Suprapubic skin (tissue), 4 donors: ENCODE measurements at regions not wholly inside any gene's neighbourhood (a gene's known extent, or its start where the extent isn't known, plus 50 kb on each side); places are given as distances from the start of the nearest gene placed in this dataset.

Source experiments
- DNase-seq, 2 donors: peaks; one replicate each; pipeline ENCODE4 v3.0.0-alpha.2; 2019; ENCODE audit warnings: low spot score in 2 of 2
- H3K27ac ChIP-seq: fragments of 200-600 bp; sonication (generic); one replicate; pipeline ENCODE4 v1.5.1; 2019
- H3K27me3 ChIP-seq: fragments of 200-600 bp; sonication (generic); one replicate; pipeline ENCODE4 v1.5.1; 2019
- H3K36me3 ChIP-seq: fragments of 200-600 bp; sonication (generic); one replicate; pipeline ENCODE4 v1.5.1; 2019
- H3K4me1 ChIP-seq: fragments of 200-600 bp; sonication (generic); one replicate; pipeline ENCODE4 v1.5.1; 2019
- H3K4me3 ChIP-seq: fragments of 200-600 bp; sonication (generic); one replicate; pipeline ENCODE4 v1.5.1; 2019; ENCODE audit warnings: mild to moderate bottlenecking
- H3K9me3 ChIP-seq: fragments of 200-600 bp; sonication (generic); one replicate; pipeline ENCODE4 v1.5.1; 2019
- CTCF ChIP-seq, 2 donors: fragments of 200-600 bp in 1 of 2; fragments of 450-650 bp in 1 of 2; sonication (generic) in 1 of 2; IDR thresholded peaks; one replicate each; pipeline ENCODE4 v1.5.1; 2016 to 2019; ENCODE audit warnings: antibody characterized with exemption in 2 of 2, mild to moderate bottlenecking in 1 of 2, moderate library complexity in 1 of 2
- EP300 ChIP-seq: sonication (generic); formaldehyde crosslinking; IDR thresholded peaks from one replicate; pipeline ENCODE4 v1.6.1; 2017; ENCODE audit warnings: antibody characterized with exemption
- POLR2A ChIP-seq, 2 donors: fragments of 450-650 bp; IDR thresholded peaks; one replicate each; pipeline ENCODE4 v1.6.1; 2017; ENCODE audit warnings: antibody characterized with exemption in 2 of 2, mild to moderate bottlenecking in 2 of 2, moderate library complexity in 2 of 2
- POLR2AphosphoS5 ChIP-seq, 3 donors: sonication (generic); formaldehyde crosslinking; IDR thresholded peaks; one replicate each; pipeline ENCODE4 v1.6.1; 2017; ENCODE audit warnings: antibody characterized with exemption in 3 of 3
- WGBS: methylation state at CpG from one replicate; pipeline ENCODE4 v1.1.5; 2018; 5-methylcytosine and 5-hydroxymethylcytosine counted together

- H3K27ac ChIP-seq, result no peak overlapping the region
- no peaks in the 10 kb centered on the region for H3K36me3 ChIP-seq
- no peaks in the 10 kb centered on the region for H3K27me3 ChIP-seq
- WGBS, result 78% methylated on average over 5 of the region's 5 CpGs
- TF ChIP-seq EP300 (no peak), POLR2A (IDR thresholded peaks at IDR 0.05) (no peak), CTCF (IDR thresholded peaks at IDR 0.05) (no peak), POLR2AphosphoS5 (IDR thresholded peaks at IDR 0.05) (no peak)
- no peak overlapping the region for H3K4me3 ChIP-seq
- H3K9me3 ChIP-seq, result no peaks in the 10 kb centered on the region
- DNase-seq, result no peak
- no peaks in the 10 kb centered on the region for H3K4me1 ChIP-seq
These were observed 205.6 kb downstream of the PSAT1 start for GRCh38 chr9:78502566-78502965.

- Histone ChIP-seq H3K4me1 (no peaks in the 10 kb centered on the region), H3K4me3 (no peak overlapping the region), H3K27ac (no peak overlapping the region), H3K27me3 (no peaks in the 10 kb centered on the region), H3K9me3 (no peaks in the 10 kb centered on the region), H3K36me3 (no peaks in the 10 kb centered on the region)
- TF ChIP-seq CTCF (IDR thresholded peaks at IDR 0.05) (no peak), POLR2AphosphoS5 (IDR thresholded peaks at IDR 0.05) (no peak), POLR2A (IDR thresholded peaks at IDR 0.05) (no peak), EP300 (no peak)
- no peak for DNase-seq
- WGBS, result 80% methylated on average over 2 of the region's 2 CpGs
These were observed 208.6 kb downstream of the PSAT1 start for GRCh38 chr9:78505546-78505945.

- 42% methylated on average over 5 of the region's 5 CpGs for WGBS
- TF ChIP-seq POLR2AphosphoS5 (IDR thresholded peaks at IDR 0.05) (no peak), EP300 (no peak), POLR2A (IDR thresholded peaks at IDR 0.05) (no peak), CTCF (IDR thresholded peaks at IDR 0.05) (no peak)
- DNase-seq, result no peak
These were observed 210.1 kb downstream of the PSAT1 start for GRCh38 chr9:78507037-78507436.

GRCh38 chr9:78510035-78510434 is 213.1 kb downstream of the PSAT1 start:
- Histone ChIP-seq H3K27ac (no peak overlapping the region), H3K36me3 (no peaks in the 10 kb centered on the region), H3K9me3 (no peaks in the 10 kb centered on the region), H3K4me1 (no peaks in the 10 kb centered on the region), H3K27me3 (no peaks in the 10 kb centered on the region), H3K4me3 (no peak overlapping the region)
- TF ChIP-seq POLR2AphosphoS5 (IDR thresholded peaks at IDR 0.05) (no peak), EP300 (no peak), CTCF (IDR thresholded peaks at IDR 0.05) (no peak), POLR2A (IDR thresholded peaks at IDR 0.05) (no peak)
- WGBS, result 94% methylated on average over 4 of the region's 4 CpGs
- no peak for DNase-seq

More at GRCh38 chr9:78507037-78507436, 210.1 kb downstream of the PSAT1 start:
- H3K27me3 ChIP-seq, result no peaks in the 10 kb centered on the region
- H3K4me3 ChIP-seq, result no peak overlapping the region
- no peaks in the 10 kb centered on the region for H3K9me3 ChIP-seq
- H3K36me3 ChIP-seq, result no peaks in the 10 kb centered on the region
- H3K4me1 ChIP-seq, result no peaks in the 10 kb centered on the region
- H3K27ac ChIP-seq, result no peak overlapping the region

- WGBS, result 74% methylated on average over 1 of the region's 1 CpG
- Histone ChIP-seq H3K4me3 (no peak overlapping the region), H3K36me3 (no peaks in the 10 kb centered on the region), H3K27me3 (no peaks in the 10 kb centered on the region), H3K4me1 (no peaks in the 10 kb centered on the region), H3K27ac (no peak overlapping the region), H3K9me3 (peaks cover 16% of the 10 kb centered on the region)
- TF ChIP-seq CTCF (IDR thresholded peaks at IDR 0.05), result no peak
- no peak for DNase-seq
These were observed 218.2 kb downstream of the PSAT1 start for GRCh38 chr9:78515108-78515507.
